Neural cell (in vitro differentiated cells): ENCODE measurements at regions not wholly inside any gene's neighbourhood (a gene's known extent, or its start where the extent isn't known, plus 50 kb on each side); places are given as distances from the start of the nearest gene placed in this dataset.

Experiments used
- H2AFZ ChIP-seq: fragments of 200-600, 300-800 bp; sonication (generic), shearing (Covaris generic); 2 replicates; pipeline ENCODE4 v1.6.0; 2014; ENCODE audit warnings: low read depth, mild to moderate bottlenecking, antibody characterized with exemption, low read length, moderate library complexity
- H3F3A ChIP-seq: fragments of 200-600 bp; shearing (Covaris generic); 2 replicates; pipeline ENCODE4 v1.6.1; 2016; ENCODE audit warnings: mild to moderate bottlenecking, moderate library complexity, mixed read lengths, antibody characterized with exemption, low read length; ENCODE audit not compliant: insufficient read depth, poor library complexity, severe bottlenecking
- H3K27ac ChIP-seq: fragments of 200-600, 300-800 bp; sonication (generic), shearing (Covaris generic); 2 replicates; pipeline ENCODE4 v1.5.1; 2014; ENCODE audit warnings: mild to moderate bottlenecking, low read length, moderate library complexity
- H3K27me3 ChIP-seq: fragments of 300-800, 200-600 bp; sonication (generic), shearing (Covaris generic); 2 replicates; pipeline ENCODE4 v1.6.0; 2014; ENCODE audit warnings: mild to moderate bottlenecking, low read depth, low read length, moderate library complexity; ENCODE audit not compliant: insufficient read depth
- H3K36me3 ChIP-seq: fragments of 300-800, 200-600 bp; sonication (generic), shearing (Covaris generic); 2 replicates; pipeline ENCODE4 v1.5.1; 2014; ENCODE audit warnings: mild to moderate bottlenecking, antibody characterized with exemption, low read length, moderate library complexity; ENCODE audit not compliant: insufficient read depth
- H3K4me2 ChIP-seq: fragments of 300-800, 200-600 bp; sonication (generic), shearing (Covaris generic); 2 replicates; pipeline ENCODE4 v1.6.0; 2014; ENCODE audit warnings: mild to moderate bottlenecking, low read length
- H3K4me3 ChIP-seq: fragments of 300-800, 200-600 bp; sonication (generic), shearing (Covaris generic); 2 replicates; pipeline ENCODE4 v1.5.1; 2014; ENCODE audit warnings: mild to moderate bottlenecking, low read length, moderate library complexity
- H3K79me2 ChIP-seq: fragments of 200-600 bp; shearing (Covaris generic); replicated peaks from 2 replicates; pipeline ENCODE4 v1.6.0; 2014; ENCODE audit warnings: mild to moderate bottlenecking, low read length, moderate library complexity; ENCODE audit not compliant: insufficient read depth
- H3K9ac ChIP-seq: fragments of 300-800, 200-600 bp; sonication (generic), shearing (Covaris generic); 2 replicates; pipeline ENCODE4 v1.6.1; 2016; ENCODE audit warnings: mild to moderate bottlenecking, low read length, mixed read lengths
- H3K9me2 ChIP-seq: fragments of 200-600 bp; shearing (Covaris generic); 2 replicates; pipeline ENCODE4 v1.6.1; 2016; ENCODE audit warnings: mild to moderate bottlenecking, low read length, mixed read lengths; ENCODE audit not compliant: insufficient read depth
- H3K9me3 ChIP-seq: fragments of 200-600, 300-800 bp; sonication (generic), shearing (Covaris generic); 2 replicates; pipeline ENCODE4 v1.6.1; 2016; ENCODE audit warnings: mild to moderate bottlenecking, mixed run types, low read length, moderate library complexity, mixed read lengths
- H4K20me1 ChIP-seq: fragments of 200-600 bp; shearing (Covaris generic); 2 replicates; pipeline ENCODE4 v1.6.1; 2016; ENCODE audit warnings: mild to moderate bottlenecking, mixed run types; ENCODE audit not compliant: insufficient read depth
- CTCF ChIP-seq: fragments of 450-650 bp; IDR thresholded peaks from 2 replicates; pipeline ENCODE4 v1.5.1; 2014; ENCODE audit warnings: antibody characterized with exemption, mild to moderate bottlenecking, moderate library complexity; ENCODE audit not compliant: poor library complexity, severe bottlenecking
- EP300 ChIP-seq: fragments of 450-650 bp; conservative IDR thresholded peaks from 2 replicates; pipeline ENCODE4 v1.6.1; 2014; ENCODE audit warnings: antibody characterized with exemption, mild to moderate bottlenecking, moderate library complexity; ENCODE audit not compliant: poor library complexity, severe bottlenecking
- EZH2 ChIP-seq: fragments of 200-600, 300-800 bp; shearing (Covaris generic), sonication (generic); IDR thresholded peaks from 2 replicates; pipeline ENCODE4 v1.6.1; 2014; ENCODE audit warnings: antibody characterized with exemption, low read length, borderline replicate concordance, mild to moderate bottlenecking; ENCODE audit not compliant: insufficient read depth, poor library complexity, severe bottlenecking
- MXI1 ChIP-seq: fragments of 450-650 bp; conservative IDR thresholded peaks from 2 replicates; pipeline ENCODE4 v1.6.1; 2014; ENCODE audit warnings: antibody characterized with exemption, mild to moderate bottlenecking; ENCODE audit not compliant: poor library complexity, severe bottlenecking
- POLR2AphosphoS5 ChIP-seq: IDR thresholded peaks from 2 replicates; pipeline ENCODE4 v1.6.1; 2012
- RAD21 ChIP-seq: fragments of 450-650 bp; conservative IDR thresholded peaks from 2 replicates; pipeline ENCODE4 v1.6.1; 2014; ENCODE audit warnings: antibody characterized with exemption, mild to moderate bottlenecking, moderate library complexity
- REST ChIP-seq: IDR thresholded peaks from 2 replicates; pipeline ENCODE4 v1.6.1; 2012; ENCODE audit warnings: borderline replicate concordance
- SMC3 ChIP-seq: fragments of 450-650 bp; conservative IDR thresholded peaks from 2 replicates; pipeline ENCODE4 v1.6.1; 2014; ENCODE audit warnings: antibody characterized with exemption, mild to moderate bottlenecking, moderate library complexity; ENCODE audit not compliant: poor library complexity
- TAF1 ChIP-seq: IDR thresholded peaks from 2 replicates; pipeline ENCODE4 v1.6.1; 2012; ENCODE audit warnings: low read depth

- no peaks in the 10 kb centered on the region for H3K9me2 ChIP-seq
- H3K9me3 ChIP-seq, result no peaks in the 10 kb centered on the region
- H3K79me2 ChIP-seq, result no peaks in the 10 kb centered on the region
- H3F3A ChIP-seq, result no peaks in the 10 kb centered on the region
- no peak for TF ChIP-seq POLR2AphosphoS5
- no peak overlapping the region for H3K9ac ChIP-seq
- H3K27ac ChIP-seq, result no peak overlapping the region
- H3K27me3 ChIP-seq, result no peaks in the 10 kb centered on the region
- H2AFZ ChIP-seq, result no peak overlapping the region
- H3K4me3 ChIP-seq, result no peak overlapping the region
- no peaks in the 10 kb centered on the region for H4K20me1 ChIP-seq
- no peaks in the 10 kb centered on the region for H3K36me3 ChIP-seq
- H3K4me2 ChIP-seq, result no peak overlapping the region
Observed at GRCh38 chr22:47805394-47805935, 1043.0 kb downstream of the TBC1D22A start.

GRCh38 chr22:47804281-47804680 lies 1041.8 kb downstream of the TBC1D22A start:
- Histone ChIP-seq H3K27ac (no peak overlapping the region), H3K36me3 (no peaks in the 10 kb centered on the region), H3K9me3 (no peaks in the 10 kb centered on the region), H3K79me2 (no peaks in the 10 kb centered on the region), H3K9me2 (no peaks in the 10 kb centered on the region), H2AFZ (no peak overlapping the region), H3K9ac (no peak overlapping the region), H4K20me1 (no peaks in the 10 kb centered on the region), H3F3A (no peaks in the 10 kb centered on the region), H3K27me3 (no peaks in the 10 kb centered on the region), H3K4me2 (no peak overlapping the region), H3K4me3 (no peak overlapping the region)
- TF ChIP-seq TAF1 (no peak), POLR2AphosphoS5 (no peak), REST (no peak), RAD21 (no peak), EP300 (no peak)

GRCh38 chr22:47802421-47802820 lies 1040.0 kb downstream of the TBC1D22A start:
- Histone ChIP-seq H2AFZ (no peak overlapping the region), H3K27ac (no peak overlapping the region), H3K36me3 (no peaks in the 10 kb centered on the region), H3K4me3 (no peak overlapping the region), H3K27me3 (no peaks in the 10 kb centered on the region), H3F3A (no peaks in the 10 kb centered on the region), H4K20me1 (no peaks in the 10 kb centered on the region), H3K9me3 (no peaks in the 10 kb centered on the region), H3K4me2 (no peak overlapping the region), H3K79me2 (no peaks in the 10 kb centered on the region), H3K9me2 (no peaks in the 10 kb centered on the region), H3K9ac (no peak overlapping the region)
- TF ChIP-seq EZH2 (no peak), RAD21 (no peak), EP300 (no peak), SMC3 (no peak), POLR2AphosphoS5 (no peak), CTCF (no peak), MXI1 (no peak), TAF1 (no peak)
